ENCODE measurements at regions not wholly inside any gene's neighbourhood (a gene's known extent, or its start where the extent isn't known, plus 50 kb on each side); places are given as distances from the start of the nearest gene placed in this dataset.

DNA sequence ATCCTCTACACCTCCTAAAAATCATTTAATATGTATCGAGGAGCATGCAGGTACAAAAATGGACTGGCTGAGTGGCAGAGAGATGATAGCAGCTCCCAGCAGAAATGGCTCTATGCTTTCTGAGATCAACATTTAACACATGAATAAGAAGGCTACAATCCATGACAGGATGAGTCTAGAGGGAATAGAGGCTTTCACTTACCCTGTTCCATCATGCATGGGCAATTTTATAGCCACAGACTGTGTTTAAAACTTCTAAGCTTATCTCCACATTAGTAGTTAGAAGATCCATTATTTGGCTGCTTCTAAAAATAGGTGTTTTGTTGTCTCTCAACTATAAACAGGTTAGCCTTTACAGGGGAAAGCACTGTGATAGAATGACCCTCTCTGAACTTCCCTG is 149.1 kb upstream of the ARHGAP28 start:
- H3K9me3 ChIP-seq (ENCODE audit: low read length) = no peaks in the 10 kb centered on the region

DNA sequence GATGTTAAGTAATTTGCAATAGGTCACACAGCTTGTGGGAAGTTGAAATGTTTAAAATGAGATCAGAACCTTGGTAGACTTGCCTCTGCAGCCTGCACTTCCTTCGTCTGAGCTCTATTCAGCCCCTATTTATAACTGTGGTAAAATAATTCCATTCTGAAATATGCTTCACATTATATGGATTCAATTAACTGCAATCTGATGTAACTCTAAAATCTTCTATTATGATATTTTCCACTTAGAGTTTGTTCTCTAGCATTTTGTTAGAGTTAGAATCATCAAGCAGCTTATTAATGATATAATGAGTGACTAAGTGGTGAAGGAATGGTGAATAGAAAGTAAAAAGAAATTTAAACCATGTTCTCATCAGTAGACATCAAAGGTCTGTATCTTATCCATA is 139.6 kb upstream of the ARHGAP28 start:
- Histone ChIP-seq H3K27ac (ENCODE audit: low read length) (no peak overlapping the region), H3K9me3 (ENCODE audit: low read length) (no peaks in the 10 kb centered on the region), H3K9me2 (ENCODE audit: insufficient read depth, low read length) (no peaks in the 10 kb centered on the region), H3K4me3 (ENCODE audit: low read length) (no peak overlapping the region), H3K36me3 (ENCODE audit: insufficient read depth, low read length) (no peaks in the 10 kb centered on the region), H2AFZ (ENCODE audit: low read depth, low read length) (no peak overlapping the region), H3K79me2 (replicated peaks; ENCODE audit: insufficient read depth, low read length) (no peaks in the 10 kb centered on the region), H3F3A (ENCODE audit: insufficient read depth, low read length, poor library complexity, severe bottlenecking) (no peaks in the 10 kb centered on the region), H3K9ac (ENCODE audit: low read length) (no peak overlapping the region), H3K4me2 (ENCODE audit: low read length) (no peak overlapping the region), H4K20me1 (ENCODE audit: insufficient read depth) (no peaks in the 10 kb centered on the region), H3K27me3 (ENCODE audit: insufficient read depth, low read depth, low read length) (no peaks in the 10 kb centered on the region)
- TF ChIP-seq EZH2 (IDR thresholded peaks at IDR 0.05; ENCODE audit: borderline replicate concordance, insufficient read depth, low read length, poor library complexity, severe bottlenecking) (no peak), TAF1 (IDR thresholded peaks at IDR 0.05; ENCODE audit: low read depth) (no peak), RAD21 (conservative IDR thresholded peaks at IDR 0.05) (no peak), EP300 (conservative IDR thresholded peaks at IDR 0.05; ENCODE audit: poor library complexity, severe bottlenecking) (no peak)
- TF ChIP-seq, protein P1, sequence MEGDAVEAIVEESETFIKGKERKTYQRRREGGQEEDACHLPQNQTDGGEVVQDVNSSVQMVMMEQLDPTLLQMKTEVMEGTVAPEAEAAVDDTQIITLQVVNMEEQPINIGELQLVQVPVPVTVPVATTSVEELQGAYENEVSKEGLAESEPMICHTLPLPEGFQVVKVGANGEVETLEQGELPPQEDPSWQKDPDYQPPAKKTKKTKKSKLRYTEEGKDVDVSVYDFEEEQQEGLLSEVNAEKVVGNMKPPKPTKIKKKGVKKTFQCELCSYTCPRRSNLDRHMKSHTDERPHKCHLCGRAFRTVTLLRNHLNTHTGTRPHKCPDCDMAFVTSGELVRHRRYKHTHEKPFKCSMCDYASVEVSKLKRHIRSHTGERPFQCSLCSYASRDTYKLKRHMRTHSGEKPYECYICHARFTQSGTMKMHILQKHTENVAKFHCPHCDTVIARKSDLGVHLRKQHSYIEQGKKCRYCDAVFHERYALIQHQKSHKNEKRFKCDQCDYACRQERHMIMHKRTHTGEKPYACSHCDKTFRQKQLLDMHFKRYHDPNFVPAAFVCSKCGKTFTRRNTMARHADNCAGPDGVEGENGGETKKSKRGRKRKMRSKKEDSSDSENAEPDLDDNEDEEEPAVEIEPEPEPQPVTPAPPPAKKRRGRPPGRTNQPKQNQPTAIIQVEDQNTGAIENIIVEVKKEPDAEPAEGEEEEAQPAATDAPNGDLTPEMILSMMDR (IDR thresholded peaks at IDR 0.05; ENCODE audit: poor library complexity, severe bottlenecking) = no peak
- TF ChIP-seq, protein P2, sequence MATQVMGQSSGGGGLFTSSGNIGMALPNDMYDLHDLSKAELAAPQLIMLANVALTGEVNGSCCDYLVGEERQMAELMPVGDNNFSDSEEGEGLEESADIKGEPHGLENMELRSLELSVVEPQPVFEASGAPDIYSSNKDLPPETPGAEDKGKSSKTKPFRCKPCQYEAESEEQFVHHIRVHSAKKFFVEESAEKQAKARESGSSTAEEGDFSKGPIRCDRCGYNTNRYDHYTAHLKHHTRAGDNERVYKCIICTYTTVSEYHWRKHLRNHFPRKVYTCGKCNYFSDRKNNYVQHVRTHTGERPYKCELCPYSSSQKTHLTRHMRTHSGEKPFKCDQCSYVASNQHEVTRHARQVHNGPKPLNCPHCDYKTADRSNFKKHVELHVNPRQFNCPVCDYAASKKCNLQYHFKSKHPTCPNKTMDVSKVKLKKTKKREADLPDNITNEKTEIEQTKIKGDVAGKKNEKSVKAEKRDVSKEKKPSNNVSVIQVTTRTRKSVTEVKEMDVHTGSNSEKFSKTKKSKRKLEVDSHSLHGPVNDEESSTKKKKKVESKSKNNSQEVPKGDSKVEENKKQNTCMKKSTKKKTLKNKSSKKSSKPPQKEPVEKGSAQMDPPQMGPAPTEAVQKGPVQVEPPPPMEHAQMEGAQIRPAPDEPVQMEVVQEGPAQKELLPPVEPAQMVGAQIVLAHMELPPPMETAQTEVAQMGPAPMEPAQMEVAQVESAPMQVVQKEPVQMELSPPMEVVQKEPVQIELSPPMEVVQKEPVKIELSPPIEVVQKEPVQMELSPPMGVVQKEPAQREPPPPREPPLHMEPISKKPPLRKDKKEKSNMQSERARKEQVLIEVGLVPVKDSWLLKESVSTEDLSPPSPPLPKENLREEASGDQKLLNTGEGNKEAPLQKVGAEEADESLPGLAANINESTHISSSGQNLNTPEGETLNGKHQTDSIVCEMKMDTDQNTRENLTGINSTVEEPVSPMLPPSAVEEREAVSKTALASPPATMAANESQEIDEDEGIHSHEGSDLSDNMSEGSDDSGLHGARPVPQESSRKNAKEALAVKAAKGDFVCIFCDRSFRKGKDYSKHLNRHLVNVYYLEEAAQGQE (IDR thresholded peaks at IDR 0.05; ENCODE audit: borderline replicate concordance) = no peak

More for the DNA sequence above, 149.1 kb upstream of the ARHGAP28 start:
- no peak overlapping the region for H2AFZ ChIP-seq (ENCODE audit: low read depth, low read length)
- H3K9ac ChIP-seq (ENCODE audit: low read length) = no peak overlapping the region
- no peak overlapping the region for H3K4me2 ChIP-seq (ENCODE audit: low read length)
- H3K9me2 ChIP-seq (ENCODE audit: insufficient read depth, low read length) = no peaks in the 10 kb centered on the region
- TF ChIP-seq POLR2AphosphoS5 (IDR thresholded peaks at IDR 0.05) = peak; percentile 21
- TF ChIP-seq, protein P1 (IDR thresholded peaks at IDR 0.05; ENCODE audit: poor library complexity, severe bottlenecking) = no peak
- peak; percentile 49 for TF ChIP-seq EP300 (conservative IDR thresholded peaks at IDR 0.05; ENCODE audit: poor library complexity, severe bottlenecking)
- no peaks in the 10 kb centered on the region for H3K36me3 ChIP-seq (ENCODE audit: insufficient read depth, low read length)
- H3K79me2 ChIP-seq (replicated peaks; ENCODE audit: insufficient read depth, low read length) = no peaks in the 10 kb centered on the region
- no peaks in the 10 kb centered on the region for H3K27me3 ChIP-seq (ENCODE audit: insufficient read depth, low read depth, low read length)
- peak overlapping the region; percentile 50 for H3K27ac ChIP-seq (ENCODE audit: low read length)
- no peaks in the 10 kb centered on the region for H3F3A ChIP-seq (ENCODE audit: insufficient read depth, low read length, poor library complexity, severe bottlenecking)
- no peaks in the 10 kb centered on the region for H4K20me1 ChIP-seq (ENCODE audit: insufficient read depth)
- H3K4me3 ChIP-seq (ENCODE audit: low read length) = peak overlapping the region; percentile 5

Measured in neural cell (in vitro differentiated cells).